ENCODE measurements at regions not wholly inside any gene's neighbourhood (a gene's known extent, or its start where the extent isn't known, plus 50 kb on each side); places are given as distances from the start of the nearest gene placed in this dataset.

- H3K9me3 ChIP-seq = no peaks in the 10 kb centered on the region
- no peaks in the 10 kb centered on the region for H3K27me3 ChIP-seq
- H3K4me1 ChIP-seq = no peaks in the 10 kb centered on the region
- no peaks in the 10 kb centered on the region for H3K36me3 ChIP-seq (ENCODE audit: low read depth, missing control alignments)
- WGBS, 2 donors = 91 to 95% methylated on average over 3 of the region's 3 CpGs
- intact Hi-C loops (cut with DNase I; ENCODE audit: low total_unique reads) = no loop called here
- no peak overlapping the region for H3K4me3 ChIP-seq
- no peak for DNase-seq
- no peak for TF ChIP-seq CTCF (IDR thresholded peaks at IDR 0.05)
- no peak for TF ChIP-seq POLR2A (IDR thresholded peaks at IDR 0.05)
- no peak overlapping the region for H3K27ac ChIP-seq
These were observed 94.7 kb upstream of the SLC22A11 start for GRCh38 chr11:64461081-64461480.

- no peak for DNase-seq
- no peaks in the 10 kb centered on the region for H3K27me3 ChIP-seq
- no peak for TF ChIP-seq CTCF (IDR thresholded peaks at IDR 0.05)
- TF ChIP-seq POLR2A (IDR thresholded peaks at IDR 0.05) = no peak
- no peaks in the 10 kb centered on the region for H3K9me3 ChIP-seq
- 93 to 98% methylated on average over 7 of the region's 7 CpGs for WGBS, 2 donors
- H3K27ac ChIP-seq = no peak overlapping the region
- H3K36me3 ChIP-seq (ENCODE audit: low read depth, missing control alignments) = no peaks in the 10 kb centered on the region
- no peak overlapping the region for H3K4me3 ChIP-seq
- intact Hi-C loops (cut with DNase I; ENCODE audit: low total_unique reads) = no loop called here
- H3K4me1 ChIP-seq = no peaks in the 10 kb centered on the region
These were observed 89.5 kb upstream of the SLC22A11 start for GRCh38 chr11:64466115-64466718.

GRCh38 chr11:64469288-64469687 lies 86.5 kb upstream of the SLC22A11 start:
- 58 to 82% methylated on average over 5 of the region's 5 CpGs for WGBS, 2 donors
- DNase-seq = no peak
- H3K4me1 ChIP-seq = no peaks in the 10 kb centered on the region
- H3K9me3 ChIP-seq = no peaks in the 10 kb centered on the region
- TF ChIP-seq CTCF (IDR thresholded peaks at IDR 0.05) = no peak
- no peak for TF ChIP-seq POLR2A (IDR thresholded peaks at IDR 0.05)
- no peak overlapping the region for H3K4me3 ChIP-seq
- H3K36me3 ChIP-seq (ENCODE audit: low read depth, missing control alignments) = no peaks in the 10 kb centered on the region
- no peaks in the 10 kb centered on the region for H3K27me3 ChIP-seq
- H3K27ac ChIP-seq = no peak overlapping the region
- intact Hi-C loops (cut with DNase I; ENCODE audit: low total_unique reads) = no loop called here

- TF ChIP-seq CTCF (IDR thresholded peaks at IDR 0.05) = no peak
- Histone ChIP-seq H3K4me3 (no peak overlapping the region), H3K4me1 (no peaks in the 10 kb centered on the region), H3K36me3 (ENCODE audit: low read depth, missing control alignments) (no peaks in the 10 kb centered on the region), H3K27me3 (no peaks in the 10 kb centered on the region), H3K9me3 (no peaks in the 10 kb centered on the region), H3K27ac (no peak overlapping the region)
- intact Hi-C loops (cut with DNase I; ENCODE audit: low total_unique reads) = no loop called here
- WGBS, 2 donors = 80 to 81% methylated on average over 10 of the region's 10 CpGs
- DNase-seq = no peak
These were observed 82.9 kb upstream of the SLC22A11 start for GRCh38 chr11:64472593-64473455.

All from testis (tissue), 2 donors.